ENCODE measurements at regions not wholly inside any gene's neighbourhood (a gene's known extent, or its start where the extent isn't known, plus 50 kb on each side); places are given as distances from the start of the nearest gene placed in this dataset.

DNA sequence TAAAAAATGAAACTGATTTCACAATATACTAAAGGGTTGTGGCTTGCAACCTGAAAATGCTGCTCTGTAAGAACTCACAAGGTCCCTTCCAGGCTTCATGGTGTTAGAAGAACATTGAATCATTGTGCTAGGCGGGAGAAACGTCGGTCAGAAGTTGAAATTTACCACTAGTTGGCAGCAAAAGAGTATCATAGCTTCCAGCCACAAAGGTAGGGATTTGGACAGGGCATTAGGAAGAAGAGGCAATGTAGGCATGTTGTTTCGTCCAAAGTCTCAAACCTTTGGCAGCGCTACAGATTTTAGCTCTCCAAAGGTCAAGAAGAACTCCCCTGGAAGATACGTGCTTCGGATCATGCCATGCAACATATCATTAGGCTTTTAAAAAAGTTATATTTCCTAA is 62.5 kb upstream of the ZP4 start:
- TF ChIP-seq, protein P1, sequence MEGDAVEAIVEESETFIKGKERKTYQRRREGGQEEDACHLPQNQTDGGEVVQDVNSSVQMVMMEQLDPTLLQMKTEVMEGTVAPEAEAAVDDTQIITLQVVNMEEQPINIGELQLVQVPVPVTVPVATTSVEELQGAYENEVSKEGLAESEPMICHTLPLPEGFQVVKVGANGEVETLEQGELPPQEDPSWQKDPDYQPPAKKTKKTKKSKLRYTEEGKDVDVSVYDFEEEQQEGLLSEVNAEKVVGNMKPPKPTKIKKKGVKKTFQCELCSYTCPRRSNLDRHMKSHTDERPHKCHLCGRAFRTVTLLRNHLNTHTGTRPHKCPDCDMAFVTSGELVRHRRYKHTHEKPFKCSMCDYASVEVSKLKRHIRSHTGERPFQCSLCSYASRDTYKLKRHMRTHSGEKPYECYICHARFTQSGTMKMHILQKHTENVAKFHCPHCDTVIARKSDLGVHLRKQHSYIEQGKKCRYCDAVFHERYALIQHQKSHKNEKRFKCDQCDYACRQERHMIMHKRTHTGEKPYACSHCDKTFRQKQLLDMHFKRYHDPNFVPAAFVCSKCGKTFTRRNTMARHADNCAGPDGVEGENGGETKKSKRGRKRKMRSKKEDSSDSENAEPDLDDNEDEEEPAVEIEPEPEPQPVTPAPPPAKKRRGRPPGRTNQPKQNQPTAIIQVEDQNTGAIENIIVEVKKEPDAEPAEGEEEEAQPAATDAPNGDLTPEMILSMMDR (IDR thresholded peaks at IDR 0.05), result no peak
- no peak for TF ChIP-seq POLR2A (IDR thresholded peaks at IDR 0.05)
